SJSA1 (cell line): ENCODE measurements at regions not wholly inside any gene's neighbourhood (a gene's known extent, or its start where the extent isn't known, plus 50 kb on each side); places are given as distances from the start of the nearest gene placed in this dataset.
"Not testable (repeated sequence)": the region's sequence is repeated elsewhere in the genome, so short reads cannot be mapped to it uniquely, and the experiment has no call there.

Experiments used
- DNase-seq, 2 experiments: peaks; one replicate each; pipeline ENCODE4 v3.0.0-alpha.2; 2015 to 2020; ENCODE audit warnings: low spot score in 2 of 2, low read depth in 1 of 2
- H3K27ac ChIP-seq: fragments of 250-450 bp; sonication (Bioruptor Pico); 2 replicates; pipeline ENCODE4 v1.5.1; 2020; ENCODE audit warnings: mild to moderate bottlenecking, moderate library complexity
- H3K27me3 ChIP-seq: fragments of 250-450 bp; sonication (Bioruptor Pico); replicated peaks from 2 replicates; pipeline ENCODE4 v1.5.1; 2020; ENCODE audit warnings: mild to moderate bottlenecking, moderate library complexity
- H3K36me3 ChIP-seq: fragments of 250-450 bp; sonication (Bioruptor Pico); 2 replicates; pipeline ENCODE4 v1.5.1; 2020; ENCODE audit warnings: mild to moderate bottlenecking
- H3K4me1 ChIP-seq: fragments of 250-450 bp; sonication (Bioruptor Pico); replicated peaks from 2 replicates; pipeline ENCODE4 v1.6.1; 2021; ENCODE audit warnings: mild to moderate bottlenecking
- H3K4me3 ChIP-seq: fragments of 250-450 bp; sonication (Bioruptor Pico); 2 replicates; pipeline ENCODE4 v1.5.1; 2020; ENCODE audit warnings: mild to moderate bottlenecking
- H3K9me3 ChIP-seq: fragments of 250-450 bp; sonication (Bioruptor Pico); replicated peaks from 2 replicates; pipeline ENCODE4 v1.5.1; 2020; ENCODE audit warnings: mild to moderate bottlenecking

DNA sequence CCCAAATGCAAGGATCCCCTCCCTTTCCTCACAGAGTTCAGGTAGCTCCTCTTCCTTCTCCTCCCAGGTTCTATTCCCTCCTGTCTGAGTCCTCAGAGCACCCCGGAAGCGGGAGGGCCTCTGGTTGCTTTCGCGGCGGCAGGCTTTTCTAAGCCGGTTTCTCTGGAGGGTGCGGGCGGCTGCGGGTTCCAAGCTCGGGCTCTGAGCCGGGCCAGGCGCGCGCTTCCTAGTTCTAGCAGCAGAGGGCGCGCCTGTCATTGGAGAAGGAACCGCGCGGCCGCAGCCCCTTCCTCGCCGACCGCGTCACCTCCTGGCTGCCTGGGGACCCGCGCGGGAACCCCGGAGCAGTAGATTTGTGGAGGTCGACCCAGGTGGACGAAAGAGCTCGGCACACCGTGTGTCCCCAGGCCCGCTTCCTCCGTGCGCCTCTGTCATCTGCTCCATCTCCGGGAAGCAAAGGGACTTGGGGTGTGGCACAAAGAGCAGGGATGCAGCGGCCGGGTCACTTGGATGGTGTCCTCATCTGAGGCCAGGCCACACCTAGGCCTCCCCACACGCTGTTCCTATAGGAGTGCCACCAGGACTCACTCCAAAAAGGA lies 389.0 kb upstream of the PODXL start:
- H3K4me3 ChIP-seq = no peak overlapping the region
- peak; percentile 63 to 68 for DNase-seq
- no peaks in the 10 kb centered on the region for H3K27me3 ChIP-seq
- H3K36me3 ChIP-seq = no peaks in the 10 kb centered on the region
- no peak overlapping the region for H3K27ac ChIP-seq
- H3K4me1 ChIP-seq = peaks cover 10% of the 10 kb centered on the region
- H3K9me3 ChIP-seq = no peaks in the 10 kb centered on the region

DNA sequence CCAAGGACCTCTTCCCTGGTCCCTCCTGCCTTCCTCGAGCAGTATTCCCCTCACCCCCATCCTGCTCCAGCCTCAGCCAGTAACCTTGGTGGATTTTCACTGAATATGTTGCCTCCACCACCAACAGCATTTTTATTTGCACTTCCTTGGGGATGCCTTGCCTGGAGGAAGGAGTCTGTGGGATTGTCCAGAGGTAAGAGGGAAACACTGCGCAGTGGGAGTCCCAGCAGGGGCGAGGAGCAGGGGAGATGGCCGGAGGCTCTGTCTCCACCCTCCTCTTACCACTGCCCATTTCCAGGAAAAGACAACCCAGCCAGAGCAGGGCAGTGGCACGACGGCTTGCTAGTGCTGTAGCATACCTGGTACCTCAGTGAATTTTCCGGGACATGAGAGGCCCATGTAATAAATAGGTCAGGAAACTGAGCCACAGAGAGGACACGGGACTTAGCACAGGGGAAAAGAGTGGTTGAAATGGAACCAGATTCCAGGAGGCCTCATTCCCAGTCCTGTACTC lies 388.2 kb upstream of the PODXL start:
- no peak for DNase-seq
- Histone ChIP-seq H3K9me3 (no peaks in the 10 kb centered on the region), H3K36me3 (no peaks in the 10 kb centered on the region), H3K27ac (no peak overlapping the region), H3K27me3 (no peaks in the 10 kb centered on the region), H3K4me3 (no peak overlapping the region), H3K4me1 (peaks cover 13% of the 10 kb centered on the region)

GRCh38 chr7:131943646-131944045 lies 387.2 kb upstream of the PODXL start:
- no peak overlapping the region for H3K27ac ChIP-seq
- H3K36me3 ChIP-seq = no peaks in the 10 kb centered on the region
- H3K4me1 ChIP-seq = peaks cover 19% of the 10 kb centered on the region
- H3K4me3 ChIP-seq = no peak overlapping the region
- H3K9me3 ChIP-seq = no peaks in the 10 kb centered on the region
- no peak for DNase-seq
- H3K27me3 ChIP-seq = no peaks in the 10 kb centered on the region

GRCh38 chr7:131943211-131943610 lies 386.8 kb upstream of the PODXL start:
- Histone ChIP-seq H3K36me3 (no peaks in the 10 kb centered on the region), H3K4me3 (no peak overlapping the region)
- DNase-seq = no peak

GRCh38 chr7:131942287-131943150 lies 386.1 kb upstream of the PODXL start:
- Histone ChIP-seq H3K4me1 (peaks cover 29% of the 10 kb centered on the region), H3K9me3 (no peaks in the 10 kb centered on the region), H3K27ac (no peak overlapping the region), H3K36me3 (no peaks in the 10 kb centered on the region), H3K4me3 (no peak overlapping the region), H3K27me3 (no peaks in the 10 kb centered on the region)
- no peak for DNase-seq

More at GRCh38 chr7:131943211-131943610, 386.8 kb upstream of the PODXL start:
- Histone ChIP-seq H3K4me1 (peaks cover 23% of the 10 kb centered on the region), H3K27me3 (no peaks in the 10 kb centered on the region), H3K27ac (no peak overlapping the region), H3K9me3 (no peaks in the 10 kb centered on the region)

GRCh38 chr7:131941291-131941690 lies 384.9 kb upstream of the PODXL start:
- Histone ChIP-seq H3K36me3 (no peaks in the 10 kb centered on the region), H3K4me3 (no peak overlapping the region), H3K9me3 (no peaks in the 10 kb centered on the region), H3K27me3 (no peaks in the 10 kb centered on the region), H3K27ac (no peak overlapping the region), H3K4me1 (peaks cover 41% of the 10 kb centered on the region)
- no peak for DNase-seq

- no peaks in the 10 kb centered on the region for H3K9me3 ChIP-seq
- H3K4me3 ChIP-seq = no peak overlapping the region
- H3K27ac ChIP-seq = no peak overlapping the region
- H3K36me3 ChIP-seq = no peaks in the 10 kb centered on the region
- H3K27me3 ChIP-seq = no peaks in the 10 kb centered on the region
- peaks cover 44% of the 10 kb centered on the region for H3K4me1 ChIP-seq
- DNase-seq = no peak
These were observed 384.3 kb upstream of the PODXL start for GRCh38 chr7:131940621-131941165.

DNA sequence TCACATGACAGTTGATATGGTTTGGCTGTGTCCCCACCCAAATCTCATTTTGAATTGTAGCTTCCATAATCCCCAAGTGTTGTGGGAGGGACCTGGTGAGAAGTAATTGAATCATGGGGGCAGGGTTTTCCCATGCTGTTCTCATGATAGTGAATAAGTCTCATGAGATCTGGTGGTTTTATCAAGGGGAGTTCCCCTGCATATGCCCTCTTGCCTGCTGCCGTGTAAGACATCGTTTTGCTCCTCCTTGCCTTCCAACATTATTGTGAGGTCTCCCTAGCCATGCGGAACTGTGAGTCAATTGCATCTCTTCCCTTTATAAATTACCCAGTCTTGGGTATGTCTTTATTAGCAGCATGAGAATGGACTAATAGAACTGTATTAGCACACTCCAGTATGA lies 382.4 kb upstream of the PODXL start:
- not testable (repeated sequence) for H3K27ac ChIP-seq, H3K4me3 ChIP-seq, H3K9me3 ChIP-seq, H3K27me3 ChIP-seq, H3K36me3 ChIP-seq
- peak in 1 of 2 experiments; percentile 24 for DNase-seq
- peaks cover 38% of the 10 kb centered on the region for H3K4me1 ChIP-seq

GRCh38 chr7:131937868-131938267 lies 381.4 kb upstream of the PODXL start:
- no peak overlapping the region for H3K27ac ChIP-seq
- DNase-seq = peak in 1 of 2 experiments; percentile 26
- no peaks in the 10 kb centered on the region for H3K27me3 ChIP-seq
- no peaks in the 10 kb centered on the region for H3K9me3 ChIP-seq
- no peak overlapping the region for H3K4me3 ChIP-seq
- no peaks in the 10 kb centered on the region for H3K36me3 ChIP-seq
- peaks cover 38% of the 10 kb centered on the region for H3K4me1 ChIP-seq

DNA sequence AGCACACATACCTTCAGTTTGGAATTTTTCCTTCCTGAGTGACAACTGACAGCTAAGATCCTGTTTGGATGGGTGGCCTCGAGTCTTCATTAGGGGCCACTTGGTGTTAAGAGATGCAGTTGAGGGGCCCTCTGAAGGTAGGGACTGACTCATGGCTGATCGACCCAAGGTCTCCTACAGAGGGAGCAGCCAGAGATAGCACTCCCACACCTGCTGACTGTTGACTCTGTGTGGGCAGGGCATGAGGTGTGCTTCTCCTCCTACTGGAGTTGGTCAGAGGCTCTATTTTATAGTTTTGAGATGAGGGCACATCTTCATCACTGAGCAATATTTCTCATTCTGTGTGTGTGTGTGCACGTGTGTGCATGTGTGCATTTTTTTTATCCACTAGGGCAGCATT lies 378.8 kb upstream of the PODXL start:
- H3K27ac ChIP-seq = no peak overlapping the region
- no peaks in the 10 kb centered on the region for H3K36me3 ChIP-seq
- H3K9me3 ChIP-seq = no peaks in the 10 kb centered on the region
- H3K4me1 ChIP-seq = peaks cover 38% of the 10 kb centered on the region
- H3K4me3 ChIP-seq = no peak overlapping the region
- no peaks in the 10 kb centered on the region for H3K27me3 ChIP-seq
- DNase-seq = peak in 1 of 2 experiments; percentile 25

DNA sequence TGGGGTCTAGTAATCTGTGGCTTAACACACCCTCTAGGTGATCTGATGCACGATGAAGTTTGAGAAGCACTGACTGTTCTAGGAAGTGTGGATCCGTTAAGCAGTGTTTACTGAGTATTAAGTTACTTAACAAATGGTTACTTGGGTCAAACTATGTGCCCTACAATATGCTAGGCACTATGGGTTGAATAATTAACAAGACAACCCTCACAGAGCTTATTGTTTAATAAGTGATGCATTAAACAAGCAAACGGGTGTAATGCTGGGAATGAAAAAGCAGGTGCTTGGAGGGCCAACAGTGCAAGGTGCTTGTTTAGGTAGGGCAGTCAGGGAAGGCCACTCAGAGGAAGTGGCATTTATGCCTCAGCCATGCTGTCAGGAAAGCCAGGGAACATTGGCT lies 378.0 kb upstream of the PODXL start:
- Histone ChIP-seq H3K27me3 (no peaks in the 10 kb centered on the region), H3K27ac (no peak overlapping the region), H3K4me3 (no peak overlapping the region)

GRCh38 chr7:131933751-131934289 lies 377.4 kb upstream of the PODXL start:
- H3K27ac ChIP-seq = no peak overlapping the region
- H3K36me3 ChIP-seq = no peaks in the 10 kb centered on the region
- peaks cover 31% of the 10 kb centered on the region for H3K4me1 ChIP-seq
- H3K4me3 ChIP-seq = no peak overlapping the region
- DNase-seq = peak in 1 of 2 experiments; percentile 26
- H3K9me3 ChIP-seq = no peaks in the 10 kb centered on the region
- H3K27me3 ChIP-seq = no peaks in the 10 kb centered on the region

More for the DNA sequence above, 378.0 kb upstream of the PODXL start:
- peak in 1 of 2 experiments; percentile 17 for DNase-seq
- Histone ChIP-seq H3K4me1 (peaks cover 36% of the 10 kb centered on the region), H3K36me3 (no peaks in the 10 kb centered on the region), H3K9me3 (no peaks in the 10 kb centered on the region)

- H3K4me1 ChIP-seq = peaks cover 25% of the 10 kb centered on the region
- H3K4me3 ChIP-seq, H3K27ac ChIP-seq, DNase-seq, H3K9me3 ChIP-seq, H3K36me3 ChIP-seq, H3K27me3 ChIP-seq: not testable (repeated sequence)
These were observed 376.8 kb upstream of the PODXL start for GRCh38 chr7:131933219-131933618.

DNA sequence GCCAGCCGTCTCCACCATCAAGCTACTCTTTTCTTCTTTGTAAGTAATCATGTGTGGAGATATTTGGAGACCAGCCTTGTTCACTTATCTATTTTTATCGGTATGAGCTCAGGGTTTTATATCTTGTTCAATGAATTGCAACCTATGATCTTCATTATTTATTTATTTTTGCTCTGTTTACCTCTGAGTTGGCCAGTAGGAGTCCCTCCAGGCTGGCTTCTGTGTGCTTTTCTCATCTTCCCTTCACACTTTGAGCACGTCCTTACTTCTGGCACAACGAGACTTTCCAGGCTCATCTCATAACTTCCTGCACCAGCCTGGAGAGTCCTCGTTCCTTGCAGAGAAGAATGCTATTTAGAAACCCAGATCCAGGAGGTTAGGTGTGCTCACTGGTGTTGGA lies 375.8 kb upstream of the PODXL start:
- H3K36me3 ChIP-seq = no peaks in the 10 kb centered on the region

More for the DNA sequence above, 375.8 kb upstream of the PODXL start:
- Histone ChIP-seq H3K4me3 (no peak overlapping the region), H3K9me3 (no peaks in the 10 kb centered on the region), H3K4me1 (peaks cover 18% of the 10 kb centered on the region), H3K27ac (no peak overlapping the region), H3K27me3 (no peaks in the 10 kb centered on the region)
- DNase-seq = peak in 1 of 2 experiments; percentile 8
